Stimulated activated CD4-positive, alpha-beta T cell treated with anti-CD3 and anti-CD28 coated beads, Interleukin-15, amount 100 ng/mL, for 1 hour (primary cell): ENCODE measurements at regions not wholly inside any gene's neighbourhood (a gene's known extent, or its start where the extent isn't known, plus 50 kb on each side); places are given as distances from the start of the nearest gene placed in this dataset.

ENCODE experiments used
- DNase-seq, 2 donors: peaks; one replicate each; pipeline ENCODE4 v3.0.0-alpha.2; 2020; ENCODE audit warnings: low read depth in 1 of 2, low spot score in 1 of 2

DNA sequence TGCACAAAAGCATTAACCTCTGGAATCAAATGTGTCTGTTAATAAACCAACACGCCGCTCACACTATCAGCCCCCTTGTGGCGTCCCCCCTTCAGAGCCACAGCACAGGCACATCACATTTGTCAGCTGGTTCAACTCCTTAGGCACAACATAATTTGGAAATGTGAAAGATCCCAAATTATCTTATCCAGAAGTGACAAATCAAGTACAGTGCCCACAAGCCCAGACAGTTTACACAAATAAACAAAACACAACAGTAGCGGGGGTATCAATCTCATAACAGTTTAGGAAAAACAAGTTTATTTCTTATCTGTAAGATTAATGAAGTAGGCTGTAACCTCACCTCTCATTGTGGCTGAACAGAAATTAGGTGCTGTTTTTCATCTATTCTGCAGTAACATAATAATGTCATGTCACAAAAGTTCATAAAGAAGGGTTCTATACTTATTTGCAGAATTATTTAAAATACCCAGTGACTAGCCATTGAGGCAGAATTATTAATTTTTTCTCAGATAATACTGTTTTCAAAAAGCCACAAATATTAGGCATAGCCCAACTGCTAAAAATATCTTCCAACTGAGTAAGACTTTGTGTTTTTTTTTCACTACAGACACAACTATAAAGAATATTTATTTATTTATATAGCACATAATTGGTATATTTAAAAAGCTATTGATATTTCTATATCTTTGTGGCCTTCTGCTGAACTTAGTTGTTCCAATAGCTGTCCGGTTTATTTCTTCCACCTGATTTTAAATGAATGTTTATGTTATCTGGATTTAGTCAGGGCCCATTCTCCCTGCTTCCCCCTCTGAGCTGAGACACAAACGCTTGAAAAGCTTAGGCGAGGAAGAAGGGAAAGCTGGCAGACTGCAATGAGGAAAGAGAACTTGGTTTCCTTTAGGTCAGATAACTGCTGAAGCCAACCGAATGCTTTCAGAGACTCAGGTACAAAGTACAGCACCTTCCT lies 214.7 kb downstream of the QDPR start:
- no peak for DNase-seq

DNA sequence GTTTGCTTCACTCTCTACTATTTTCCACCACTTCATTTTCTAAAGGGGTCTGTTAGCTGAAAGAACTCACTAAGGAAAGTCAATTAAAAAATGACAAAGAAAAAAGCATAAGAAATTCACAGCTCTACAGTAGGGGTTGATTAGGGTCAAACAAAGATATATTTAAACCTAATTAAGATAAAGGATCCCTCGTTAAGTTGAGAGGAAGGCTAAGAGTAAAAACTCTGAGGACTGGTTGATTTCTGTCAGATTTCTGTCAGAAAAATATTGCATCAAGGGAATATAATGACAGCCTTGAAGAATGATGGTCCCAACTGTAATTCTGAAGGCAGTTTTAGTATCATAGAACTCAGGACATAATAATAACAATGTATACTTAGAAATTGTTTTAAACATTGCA lies 218.0 kb downstream of the QDPR start:
- DNase-seq, result no peak

DNA sequence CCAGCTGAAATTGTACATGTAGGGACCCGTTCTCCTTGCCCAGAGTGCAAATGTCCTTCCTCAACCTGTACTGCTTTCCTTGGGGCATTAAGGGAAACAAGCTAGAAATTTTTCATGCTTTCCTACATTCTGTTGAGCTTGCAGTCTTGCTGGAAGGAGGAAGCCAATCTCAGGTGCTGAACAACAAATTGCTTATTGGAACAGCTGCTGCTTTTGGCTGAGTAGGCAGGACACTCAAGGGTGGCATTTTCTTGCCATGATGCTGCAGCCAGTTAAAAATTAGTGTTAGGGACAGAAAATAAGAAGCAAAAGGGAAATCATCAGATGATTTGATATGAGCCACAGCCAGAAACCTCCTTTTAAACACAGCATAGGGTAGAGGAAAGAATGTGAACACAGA lies 223.7 kb downstream of the QDPR start:
- no peak for DNase-seq

DNA sequence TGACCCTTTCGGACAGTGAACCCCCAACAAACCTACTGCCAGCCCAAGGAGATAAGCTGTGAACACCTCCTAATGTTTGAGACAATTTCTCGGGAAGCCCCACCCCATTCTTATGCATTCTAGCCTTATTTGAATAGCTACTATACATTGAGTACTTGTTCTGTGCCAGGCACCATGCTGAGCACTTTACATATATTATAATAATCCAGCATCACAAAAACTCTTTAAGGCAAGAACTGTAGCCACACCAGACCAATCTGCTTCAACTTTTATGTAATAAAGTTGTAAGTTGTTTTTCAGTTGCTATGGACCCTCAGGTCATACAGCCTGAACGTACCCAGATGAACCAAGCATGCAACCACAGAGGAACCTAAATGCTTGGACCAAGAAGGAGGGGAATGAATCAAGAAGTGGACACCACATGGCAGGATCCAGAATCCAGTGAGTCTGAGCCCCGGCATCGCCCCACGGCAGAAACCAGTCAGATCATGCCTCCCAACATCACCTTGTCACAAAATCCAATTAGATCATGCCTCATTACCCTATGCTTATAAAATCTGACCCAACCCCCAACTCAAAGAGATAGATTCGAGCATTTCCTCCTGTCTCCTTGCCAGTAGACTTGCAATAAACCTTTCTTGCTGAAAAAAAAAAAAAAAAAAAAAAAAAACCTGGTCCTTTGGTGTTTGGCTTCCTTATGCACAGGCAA lies 225.0 kb downstream of the QDPR start:
- DNase-seq, result no peak

DNA sequence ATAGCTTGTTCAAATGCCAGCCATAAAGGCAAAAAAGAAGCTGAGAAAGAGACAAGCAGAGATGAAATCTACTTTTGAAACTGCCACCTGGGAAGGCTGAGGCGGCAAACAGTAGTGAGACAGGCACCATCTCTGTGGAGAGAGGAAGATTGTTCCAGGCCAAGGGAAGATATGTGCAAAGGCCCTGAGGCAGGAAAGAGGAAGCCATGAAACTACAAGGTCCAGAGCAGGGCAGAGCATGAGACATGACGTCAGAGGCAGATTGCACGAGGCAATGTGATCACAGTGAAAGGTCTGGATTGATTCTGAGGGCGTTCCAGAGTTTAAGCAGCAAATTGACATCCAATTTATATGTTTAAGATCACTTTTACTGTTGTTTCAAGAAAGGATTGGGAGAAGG lies 226.1 kb downstream of the QDPR start:
- no peak for DNase-seq

DNA sequence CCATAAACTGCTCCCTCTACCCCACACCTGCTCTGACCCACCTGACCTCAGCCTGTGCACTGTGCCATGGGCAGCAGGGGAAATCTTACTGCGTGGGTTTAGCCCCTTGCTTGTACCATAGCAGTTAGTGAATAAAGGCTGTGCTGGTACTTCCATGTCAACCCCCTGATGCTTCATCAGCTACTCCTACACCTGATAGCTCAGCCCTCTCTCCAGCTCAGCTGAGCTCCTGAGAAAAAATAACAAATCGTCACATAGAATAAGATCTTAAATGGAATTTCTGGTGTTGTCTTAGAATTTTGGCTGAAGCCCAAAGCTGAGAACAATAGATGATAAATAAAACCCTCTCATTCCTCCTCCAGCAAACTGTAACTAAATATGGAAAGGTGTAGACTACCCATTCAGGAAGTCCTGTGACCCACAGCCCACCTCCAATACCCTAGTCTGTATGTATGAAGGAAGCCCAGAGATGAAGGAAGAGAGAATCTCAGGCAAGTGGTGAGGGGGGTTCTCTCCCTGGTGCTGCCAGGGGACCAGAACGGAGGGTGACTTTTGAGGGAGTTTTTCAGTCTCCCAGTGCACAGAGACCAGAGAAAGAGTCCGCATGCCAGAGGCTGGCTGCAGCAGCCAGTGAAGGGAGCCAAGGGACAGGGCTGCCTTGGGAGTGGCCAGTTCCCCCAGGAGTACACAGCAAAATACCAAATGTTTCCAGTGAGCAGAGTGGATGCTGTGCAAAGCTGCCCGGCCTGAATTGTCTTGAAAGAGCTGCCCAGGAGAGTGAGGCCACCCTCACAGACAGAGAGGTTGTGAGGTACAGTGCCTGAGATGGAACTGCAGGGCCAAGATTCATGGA lies 227.3 kb downstream of the QDPR start:
- DNase-seq, result no peak

DNA sequence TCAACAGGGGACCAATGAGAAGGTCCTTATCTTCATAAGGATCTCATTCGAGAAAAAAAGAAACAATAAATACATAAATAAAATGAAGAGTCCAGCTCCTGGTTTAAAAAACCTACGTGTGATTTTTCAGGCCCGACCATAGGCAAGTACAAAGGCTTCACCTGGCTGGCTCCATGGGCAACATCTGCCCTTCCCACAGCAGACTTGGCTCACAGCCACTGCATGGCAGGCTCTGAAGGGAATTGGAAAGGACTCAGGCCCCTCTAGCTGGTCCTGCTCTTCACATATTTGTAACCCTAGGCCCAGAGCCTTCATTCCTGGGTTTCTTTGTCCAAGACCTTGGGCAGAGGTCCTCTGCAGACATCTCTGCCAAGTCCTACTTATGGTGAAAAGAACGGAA lies 228.1 kb downstream of the QDPR start:
- DNase-seq, result no peak

DNA sequence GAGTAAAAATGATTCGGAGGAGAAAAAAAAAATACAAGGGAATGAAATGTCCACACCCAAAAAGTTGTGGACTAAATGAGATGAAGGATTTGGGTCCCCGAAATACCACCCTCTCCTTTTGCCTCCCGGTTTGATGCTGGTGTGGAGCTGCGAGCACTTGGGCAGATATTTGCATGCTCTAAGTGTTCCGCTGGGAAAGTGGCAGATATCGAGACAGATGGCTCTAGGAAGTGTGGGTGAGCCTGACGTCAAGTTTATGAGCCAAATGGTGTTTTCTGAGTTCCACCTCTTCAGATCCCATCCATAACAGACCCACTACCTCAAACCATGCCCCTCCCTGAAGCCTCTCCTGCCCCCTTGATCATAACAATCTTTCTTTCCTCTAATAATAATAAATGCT lies 228.6 kb downstream of the QDPR start:
- DNase-seq, result no peak

DNA sequence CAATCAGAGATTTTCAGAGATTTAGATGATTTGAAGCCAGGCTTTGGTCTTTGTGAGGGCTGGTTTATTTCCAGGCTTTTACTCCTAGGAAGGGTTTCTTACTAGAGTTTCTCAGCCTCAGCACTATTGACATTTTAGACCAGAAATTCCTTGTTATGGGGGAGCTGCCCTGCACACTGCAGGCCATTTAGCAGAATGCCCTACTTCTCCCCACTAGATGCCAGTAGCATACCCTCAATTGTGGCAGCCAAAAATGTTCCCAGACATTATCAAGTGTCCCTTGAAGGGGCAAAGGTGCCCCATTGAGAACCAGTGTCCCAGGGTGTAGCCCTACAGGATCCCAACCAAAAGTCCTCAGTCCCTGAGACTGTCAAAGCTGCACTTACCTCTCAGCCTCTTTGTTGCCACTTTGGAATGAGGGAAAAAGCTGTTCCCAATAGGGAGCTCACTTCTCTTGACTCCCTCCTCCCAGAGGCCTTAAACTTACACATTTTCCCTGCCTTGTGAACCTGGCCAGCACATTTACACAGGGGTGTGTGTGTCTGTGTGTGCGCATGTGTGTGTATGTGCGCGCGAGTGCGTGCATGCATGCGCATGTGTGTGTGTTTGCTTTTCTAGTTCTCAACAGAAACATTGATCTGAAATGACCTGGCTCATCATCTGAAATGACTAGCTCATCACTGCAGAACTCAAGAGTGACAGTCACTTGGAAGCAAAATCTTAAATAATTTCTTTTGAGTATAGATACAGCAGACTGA lies 231.4 kb downstream of the QDPR start:
- no peak for DNase-seq

DNA sequence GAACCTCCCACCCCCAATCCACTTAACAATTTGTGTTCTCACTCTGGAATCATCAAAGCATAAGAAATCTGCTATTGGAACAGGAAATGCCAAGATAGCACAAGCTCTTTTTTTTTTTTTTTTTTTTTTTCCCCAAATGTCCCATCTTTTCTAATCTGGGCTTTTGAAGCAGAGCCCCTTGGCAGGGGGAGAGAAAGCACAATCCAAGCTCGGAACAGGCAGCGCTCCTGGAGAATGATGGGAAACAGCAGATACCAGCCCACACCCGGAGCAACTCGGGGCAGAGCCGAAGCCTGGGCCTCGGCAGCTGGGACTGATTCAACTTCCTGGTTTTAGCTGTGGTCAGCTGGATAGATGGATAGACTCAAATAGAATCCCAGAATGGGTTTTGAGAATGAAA lies 235.1 kb downstream of the QDPR start:
- DNase-seq, result no peak

DNA sequence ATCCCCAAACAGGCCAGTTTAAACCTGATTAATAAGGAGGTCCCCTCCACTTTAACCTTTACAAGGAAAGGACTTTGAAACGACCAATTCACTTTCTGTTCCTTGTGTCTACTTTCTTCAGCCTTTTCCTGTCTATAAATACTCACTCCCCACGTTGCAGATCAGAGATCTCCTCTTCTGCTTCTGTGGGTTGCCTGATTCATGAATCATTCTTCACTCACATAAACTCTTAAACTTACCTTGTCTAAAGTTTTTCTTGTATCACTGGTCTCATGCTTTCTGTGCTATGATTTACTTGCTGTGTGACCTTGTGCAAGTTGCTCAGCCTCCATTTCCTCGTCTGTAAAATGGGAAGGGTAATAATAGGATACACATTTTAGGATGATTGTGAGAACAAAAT lies 236.1 kb downstream of the QDPR start:
- no peak for DNase-seq

DNA sequence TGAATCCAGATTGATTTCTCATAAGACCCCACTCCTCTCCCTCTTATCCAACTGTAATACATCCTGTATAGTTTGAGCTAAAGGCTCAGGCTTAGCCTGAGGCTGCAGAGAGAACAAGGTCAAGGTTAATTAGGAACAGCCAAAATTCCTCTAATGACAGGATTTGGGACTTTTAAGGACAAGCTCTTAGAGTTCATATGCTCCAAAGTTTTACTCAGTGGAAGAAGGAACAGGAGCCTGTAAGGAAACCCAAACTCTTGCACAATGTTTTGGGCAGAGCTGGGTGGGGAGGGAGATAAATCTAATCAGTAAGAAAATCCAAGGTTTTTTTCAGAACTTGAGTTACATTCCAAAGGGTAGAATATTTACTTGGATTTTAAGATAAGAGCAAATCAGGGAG lies 238.8 kb downstream of the QDPR start:
- DNase-seq, result no peak

DNA sequence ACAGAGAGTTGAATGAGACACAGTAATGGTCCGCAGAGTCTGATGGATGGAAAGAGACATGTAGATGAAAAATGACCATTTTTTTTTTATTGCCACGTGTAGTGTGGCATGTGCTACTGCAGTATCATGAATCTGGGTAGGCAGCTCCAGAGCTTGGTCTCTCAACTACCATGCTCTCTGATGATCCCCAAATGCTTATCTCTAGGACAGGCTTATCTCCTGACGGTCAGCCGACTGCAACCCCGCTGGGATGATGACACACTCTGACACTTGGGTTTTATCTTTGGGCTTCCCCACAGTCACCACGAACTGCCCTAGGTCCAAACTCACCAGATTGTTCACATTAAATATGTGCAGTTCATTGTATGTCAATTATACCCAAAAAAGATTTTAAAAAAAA lies 239.7 kb downstream of the QDPR start:
- no peak for DNase-seq

DNA sequence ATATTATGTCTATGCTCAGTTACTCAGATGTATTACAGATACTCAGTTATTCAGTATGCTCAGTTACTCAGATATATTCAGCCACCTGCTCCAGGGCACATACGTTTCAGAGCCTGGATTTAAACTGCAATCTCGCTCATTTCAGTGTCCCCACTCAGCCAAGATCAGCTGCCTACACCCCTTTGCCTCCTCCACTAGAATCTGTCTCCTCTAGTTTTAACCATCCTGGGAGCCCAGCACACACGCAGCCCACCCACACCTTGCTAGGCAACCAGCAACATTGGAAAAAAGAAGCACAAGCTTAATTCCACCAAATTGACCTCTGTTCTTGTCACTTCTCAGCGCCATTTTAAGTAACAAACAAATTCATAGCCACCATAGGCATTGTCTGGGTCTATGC lies 246.2 kb downstream of the QDPR start:
- no peak for DNase-seq

DNA sequence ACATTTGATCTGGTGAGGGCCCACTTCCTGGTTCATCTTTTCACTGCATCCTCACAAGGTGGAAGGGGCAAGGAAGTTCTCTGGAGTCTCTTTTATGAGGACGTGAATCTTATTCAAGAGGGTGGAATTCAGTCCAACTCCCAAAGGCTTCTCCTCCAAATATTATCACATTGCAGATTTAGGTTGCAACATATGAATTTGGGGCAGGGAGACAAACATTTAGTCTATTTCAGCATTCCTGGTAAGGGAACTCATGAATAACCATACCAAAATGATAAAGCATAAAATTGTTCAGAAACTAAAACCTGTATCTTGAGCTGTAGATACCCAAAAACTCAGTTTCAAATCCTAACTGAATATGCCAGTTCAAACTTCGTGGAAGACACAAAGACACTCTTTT lies 246.8 kb downstream of the QDPR start:
- no peak for DNase-seq

DNA sequence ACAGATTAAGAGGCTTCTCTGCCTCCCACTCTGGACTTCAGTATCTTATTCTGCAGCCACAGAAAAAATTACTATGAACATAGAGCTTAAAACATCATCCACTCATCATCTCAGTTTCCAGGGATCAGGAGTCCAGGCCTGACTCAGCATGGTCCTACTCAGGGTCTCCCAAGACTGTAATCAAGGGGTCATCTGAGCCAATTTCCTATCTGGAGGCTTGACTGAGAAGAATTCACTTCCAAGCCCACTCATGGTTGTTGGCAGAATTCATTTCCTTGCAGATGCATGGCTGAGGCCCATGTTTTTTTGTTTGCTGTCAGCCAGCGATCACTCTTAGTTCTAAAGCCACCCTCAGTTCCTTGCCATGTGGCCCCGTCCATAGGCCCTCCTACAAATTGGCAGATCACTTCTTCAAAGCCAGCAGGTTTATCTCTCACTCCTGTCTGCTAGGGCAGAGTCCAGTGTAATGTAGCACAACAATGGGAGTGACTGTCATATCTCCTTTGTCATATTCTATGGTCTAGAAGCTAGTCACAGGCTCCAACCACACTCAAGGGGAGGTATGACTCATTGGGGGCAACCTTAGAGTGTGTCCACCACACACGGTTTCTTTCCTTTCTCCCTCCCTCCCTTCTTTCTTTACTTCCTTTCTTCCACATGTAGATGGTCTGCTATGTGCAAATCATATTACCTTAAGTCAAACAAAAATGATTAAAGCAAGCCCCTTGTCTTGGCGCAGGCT lies 251.6 kb downstream of the QDPR start:
- DNase-seq, result no peak

DNA sequence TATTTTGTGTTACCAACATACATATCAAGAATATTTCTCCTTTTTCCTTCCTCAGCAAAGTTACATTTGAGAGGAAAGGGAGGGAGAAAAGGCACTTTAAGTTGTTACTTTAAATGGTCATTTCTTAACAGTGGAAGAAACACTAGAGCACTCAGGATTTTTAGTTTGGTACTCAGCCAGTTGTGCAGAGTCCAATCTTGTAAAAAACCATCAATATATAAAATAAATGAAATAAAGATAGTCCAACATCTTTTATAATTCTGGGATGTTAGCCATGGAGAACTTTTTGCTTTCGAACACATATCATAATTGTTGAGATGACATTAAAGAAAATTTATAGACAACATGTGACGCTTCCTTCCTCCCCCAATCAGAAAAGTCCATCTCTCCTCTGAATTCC lies 253.8 kb downstream of the QDPR start:
- no peak for DNase-seq

DNA sequence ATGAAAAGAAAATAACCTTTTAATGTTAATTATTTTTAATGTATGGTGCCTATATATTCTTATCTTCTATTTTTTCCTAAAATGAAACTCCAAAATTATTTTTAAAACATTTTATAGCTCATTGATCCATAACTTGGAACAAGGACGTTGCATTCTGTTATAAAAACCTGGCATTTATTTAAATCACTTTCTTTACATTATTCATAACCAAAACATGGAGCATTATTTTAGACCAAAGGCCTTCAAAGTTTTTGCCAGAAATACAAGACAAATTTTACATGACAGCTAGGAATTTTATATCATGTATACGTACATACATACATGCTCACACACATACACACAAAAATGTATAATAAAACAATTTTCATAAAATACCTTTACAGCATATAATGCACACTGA lies 259.8 kb downstream of the QDPR start:
- DNase-seq, result no peak

DNA sequence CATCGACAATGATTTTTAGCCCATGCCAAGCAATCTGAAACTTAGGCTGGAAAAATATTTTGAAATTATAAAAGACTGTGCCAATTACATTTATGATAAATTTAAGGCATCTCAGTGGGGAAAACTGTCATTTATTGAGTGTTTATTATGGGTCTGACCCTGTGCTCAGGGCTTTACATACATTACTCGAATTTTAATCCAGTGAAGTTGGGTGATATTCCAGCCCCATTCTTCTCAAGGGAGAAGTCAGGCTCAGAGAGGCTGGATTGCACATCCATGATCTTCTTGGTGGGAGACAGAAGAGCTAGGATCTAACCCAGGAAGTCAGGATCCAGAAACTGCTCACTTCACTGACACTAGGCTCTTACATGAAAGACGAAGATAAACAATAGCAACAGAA lies 260.8 kb downstream of the QDPR start:
- no peak for DNase-seq

DNA sequence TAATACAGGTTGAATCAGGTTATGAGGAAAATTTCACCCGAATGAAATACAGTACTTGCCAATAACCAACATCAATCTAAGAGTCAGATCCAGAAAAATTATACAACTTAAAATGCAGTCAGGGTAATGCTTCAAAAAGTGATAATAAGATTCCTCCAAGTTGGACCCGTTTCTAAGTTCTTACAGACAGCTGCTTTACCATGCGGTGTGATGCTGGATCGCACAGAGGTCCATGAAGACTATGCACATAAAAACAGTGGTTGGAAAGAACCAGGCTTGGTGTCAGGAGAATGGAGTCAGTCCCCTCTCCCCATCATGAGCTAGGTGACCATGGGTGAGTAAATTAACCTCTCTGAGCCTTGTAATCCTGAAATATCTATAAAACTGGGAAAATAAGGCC lies 261.3 kb downstream of the QDPR start:
- no peak for DNase-seq
